GM21529 (cell line): ENCODE measurements at regions not wholly inside any gene's neighbourhood (a gene's known extent, or its start where the extent isn't known, plus 50 kb on each side); places are given as distances from the start of the nearest gene placed in this dataset.

ENCODE experiments used
- ATAC-seq: cut with Tn5 transposase; IDR thresholded peaks from one replicate; pipeline ENCODE4 v1.9.1; 2021; ENCODE audit not compliant: unreplicated experiment

GRCh38 chr1:79845936-79846335 lies 839.4 kb upstream of the ADGRL4 start:
- ATAC-seq: no peak

DNA sequence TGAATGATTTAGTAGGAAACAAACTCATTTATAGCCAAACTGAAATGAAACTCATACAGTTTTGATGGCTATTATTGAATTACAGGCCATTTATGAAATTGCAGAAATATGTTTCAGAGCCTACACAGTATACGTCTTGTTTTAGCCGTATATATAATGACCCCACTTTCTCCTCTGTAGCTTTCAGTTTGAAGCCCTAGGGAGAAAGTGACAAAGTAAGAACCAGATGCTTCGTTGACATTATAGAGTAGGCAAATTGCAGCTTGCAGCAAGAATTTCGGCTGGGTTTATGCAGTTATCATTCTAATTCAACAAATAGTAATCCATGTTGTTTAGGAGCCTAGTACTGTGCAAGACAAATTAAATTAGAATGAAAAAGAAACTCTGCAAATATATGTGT lies 836.3 kb upstream of the ADGRL4 start:
- no peak for ATAC-seq

DNA sequence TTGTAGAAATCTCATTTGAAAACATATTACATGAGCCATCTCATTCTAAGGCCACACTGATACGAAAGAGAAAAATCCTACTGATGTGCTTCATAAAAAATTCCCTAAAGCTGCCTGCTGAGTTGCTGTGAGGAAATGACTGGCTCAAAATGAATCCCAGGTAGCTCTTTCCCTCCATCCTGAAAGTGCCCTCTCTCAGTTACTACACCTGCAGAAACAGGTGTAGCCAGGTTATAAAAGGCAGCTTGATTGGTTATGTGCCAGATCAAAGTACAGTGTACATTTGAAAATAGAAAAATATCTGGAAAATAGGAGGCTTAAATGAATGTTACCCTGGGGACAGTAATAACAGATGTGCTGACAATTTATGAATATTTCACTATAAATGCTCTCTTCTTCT lies 833.4 kb upstream of the ADGRL4 start:
- ATAC-seq: no peak

- ATAC-seq: no peak
Measured at GRCh38 chr1:79827446-79827845, 820.9 kb upstream of the ADGRL4 start.

DNA sequence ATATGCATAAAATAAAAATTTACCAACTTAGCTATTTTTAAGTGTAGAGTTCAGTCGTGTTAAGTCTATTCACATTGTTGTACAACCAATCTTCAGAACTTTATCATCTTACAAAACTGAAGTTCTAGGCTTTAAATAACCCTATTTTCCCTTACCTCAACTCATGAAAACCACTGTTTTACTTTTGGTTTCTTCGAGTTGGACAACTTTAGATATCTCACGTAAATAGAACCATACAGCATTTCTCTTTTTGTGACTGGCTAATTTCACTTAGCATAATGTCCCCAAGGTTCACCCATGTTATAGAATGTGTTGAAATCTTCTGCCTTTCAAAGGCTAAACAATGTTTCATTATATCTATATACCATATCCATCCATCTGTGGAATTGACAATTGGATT lies 819.0 kb upstream of the ADGRL4 start:
- ATAC-seq: no peak

DNA sequence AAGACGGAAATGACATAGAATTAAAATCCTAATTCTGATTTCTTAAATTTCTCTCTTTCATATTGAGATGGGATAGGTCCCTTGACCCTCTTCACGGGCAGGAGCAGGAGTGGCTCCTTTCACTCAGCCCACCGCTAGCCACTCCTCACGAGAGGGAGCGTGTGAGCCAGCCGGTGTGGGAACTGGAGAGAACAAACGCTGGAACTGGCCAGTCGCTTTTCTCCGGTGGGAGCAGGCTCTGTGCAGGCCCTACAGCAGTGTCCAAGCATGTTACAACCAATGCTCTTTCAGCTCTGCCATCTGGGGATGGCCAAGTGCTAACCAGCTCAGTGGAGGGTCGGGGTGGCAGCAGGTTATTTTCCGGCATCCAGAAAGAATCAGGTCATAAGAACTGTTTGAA lies 815.5 kb upstream of the ADGRL4 start:
- no peak for ATAC-seq

GRCh38 chr1:79819140-79819539 lies 812.6 kb upstream of the ADGRL4 start:
- no peak for ATAC-seq

- ATAC-seq: no peak
Measured at GRCh38 chr1:79817031-79817560, 810.6 kb upstream of the ADGRL4 start.

GRCh38 chr1:79815115-79815514 lies 808.6 kb upstream of the ADGRL4 start:
- no peak for ATAC-seq

- ATAC-seq: no peak
Measured at GRCh38 chr1:79811173-79811572, 804.6 kb upstream of the ADGRL4 start.

- no peak for ATAC-seq
Measured at GRCh38 chr1:79808816-79809475, 802.4 kb upstream of the ADGRL4 start.

- no peak for ATAC-seq
Measured at GRCh38 chr1:79807816-79808215, 801.3 kb upstream of the ADGRL4 start.

DNA sequence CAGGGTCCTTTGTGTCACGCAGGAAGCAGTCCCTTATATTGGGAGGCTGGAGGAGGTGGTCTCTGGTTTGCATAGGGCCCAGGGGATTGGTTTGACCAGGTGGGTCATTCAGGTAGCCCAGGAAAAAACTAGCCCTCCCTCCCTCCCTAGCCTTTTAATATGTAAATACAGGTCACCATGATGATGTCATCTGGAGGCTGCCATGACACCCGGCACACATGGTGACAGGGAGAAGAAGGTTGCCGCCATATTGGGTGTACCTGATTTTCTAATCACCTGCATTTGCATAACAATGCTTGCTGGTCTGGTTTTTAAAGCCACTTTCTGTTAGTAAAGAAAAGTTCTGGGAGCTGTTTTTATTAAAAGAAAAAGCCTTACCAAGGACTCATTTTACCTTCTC lies 791.0 kb upstream of the ADGRL4 start:
- ATAC-seq: no peak

DNA sequence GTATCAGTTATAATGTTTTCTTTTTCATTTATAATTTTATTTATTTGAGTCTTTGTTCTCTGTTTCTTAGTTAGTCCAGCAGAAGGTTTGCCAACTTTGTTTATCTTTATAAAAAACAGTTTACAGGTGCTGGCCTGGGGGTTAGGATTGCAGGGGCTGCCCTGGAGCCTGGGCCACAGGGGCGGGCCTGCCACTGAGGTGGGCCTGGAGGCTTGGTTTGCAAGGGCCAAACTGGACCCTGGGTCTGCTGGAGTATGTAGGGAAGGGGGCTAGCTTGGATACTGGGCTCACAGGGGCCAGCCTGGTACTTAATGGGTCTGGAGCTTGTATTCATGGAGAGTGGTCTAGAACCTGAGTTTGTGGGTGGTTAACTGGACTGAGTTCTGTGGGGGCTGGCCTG lies 789.9 kb upstream of the ADGRL4 start:
- no peak for ATAC-seq

DNA sequence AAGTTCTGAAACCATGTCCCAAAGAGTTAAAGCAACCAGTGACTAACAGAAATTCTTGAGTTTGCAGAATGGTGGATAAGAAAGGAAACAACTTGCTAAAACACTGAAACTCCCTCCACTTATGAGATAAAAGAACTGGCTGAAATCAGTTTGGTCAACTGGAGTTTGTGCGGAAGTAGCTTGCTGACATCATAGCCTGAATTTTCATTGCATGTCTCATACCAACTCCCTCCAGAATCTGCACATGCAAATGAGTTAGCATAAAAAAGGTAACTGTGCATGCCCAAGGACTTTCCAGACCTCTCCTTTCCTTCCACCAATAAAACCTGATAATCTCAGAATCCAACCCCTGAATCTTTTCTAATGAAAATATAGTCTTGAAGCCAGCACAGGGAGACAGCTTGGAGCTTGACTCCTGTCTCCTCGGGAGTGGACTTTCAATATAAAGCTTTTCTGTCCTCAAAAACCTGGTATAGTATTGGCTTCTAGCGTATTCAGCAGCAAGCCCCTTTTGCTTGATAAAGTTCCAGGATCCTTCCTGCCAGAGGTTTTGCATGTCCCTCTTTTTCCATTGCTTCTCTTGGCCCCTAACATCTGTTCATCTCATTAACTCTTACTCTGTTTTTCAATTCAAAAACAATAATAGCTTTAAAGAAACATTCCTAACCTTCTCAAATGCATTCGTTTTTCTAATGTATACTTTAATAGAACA lies 785.8 kb upstream of the ADGRL4 start:
- ATAC-seq: no peak

DNA sequence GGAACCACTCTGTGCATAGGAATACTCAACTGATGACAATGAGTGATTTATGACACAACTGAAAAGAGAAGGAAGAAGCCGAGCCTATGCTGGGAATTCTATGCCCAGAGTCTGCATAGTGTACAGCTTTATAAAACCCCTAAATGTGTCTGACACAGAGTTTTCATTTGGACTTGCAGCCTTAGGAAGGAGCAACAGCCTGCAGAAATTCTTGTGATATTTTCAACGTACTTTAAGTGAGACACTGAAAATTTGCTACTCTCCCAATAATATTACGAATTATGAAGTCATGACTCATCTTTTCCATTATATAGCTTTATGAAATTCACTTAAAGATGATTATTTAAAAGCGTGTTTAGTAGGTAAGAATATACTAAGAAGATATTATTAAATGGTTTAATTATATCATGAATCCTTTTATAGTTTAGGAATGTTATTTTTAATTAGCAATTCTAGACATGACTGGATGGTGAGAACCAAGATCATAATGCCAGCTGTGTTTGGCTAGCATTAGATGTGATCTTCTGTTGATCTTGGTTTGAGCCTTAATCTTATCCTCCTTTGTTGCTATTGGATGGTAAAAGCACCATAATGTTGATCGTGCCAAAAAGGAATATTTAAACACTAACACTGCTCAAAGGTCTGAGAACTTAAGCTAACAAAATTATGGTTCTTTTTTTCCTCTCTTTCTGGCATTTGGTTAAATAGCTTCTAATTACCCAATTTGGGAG lies 785.1 kb upstream of the ADGRL4 start:
- no peak for ATAC-seq

GRCh38 chr1:79790950-79791349 lies 784.4 kb upstream of the ADGRL4 start:
- ATAC-seq: no peak

- ATAC-seq: no peak
Measured at GRCh38 chr1:79787631-79788030, 781.1 kb upstream of the ADGRL4 start.

- ATAC-seq: no peak
Measured at GRCh38 chr1:79785964-79786363, 779.4 kb upstream of the ADGRL4 start.

GRCh38 chr1:79785561-79785960 lies 779.0 kb upstream of the ADGRL4 start:
- no peak for ATAC-seq

- ATAC-seq: no peak
Measured at GRCh38 chr1:79781261-79781660, 774.7 kb upstream of the ADGRL4 start.
